Type B pancreatic cell (in vitro differentiated cells): ENCODE measurements at regions not wholly inside any gene's neighbourhood (a gene's known extent, or its start where the extent isn't known, plus 50 kb on each side); places are given as distances from the start of the nearest gene placed in this dataset.

Experiments
- DNase-seq: peaks from one replicate; pipeline ENCODE4 v3.0.0; 2021; ENCODE audit warnings: mixed read lengths; ENCODE audit not compliant: unreplicated experiment; ENCODE audit errors: extremely low spot score
- H3K27ac Mint-ChIP-seq: 2 replicates; pipeline ENCODE4 v1.8.0; 2021; ENCODE audit warnings: mild to moderate bottlenecking, mixed read lengths
- H3K27me3 Mint-ChIP-seq: 2 replicates; pipeline ENCODE4 v1.8.0; 2021; ENCODE audit warnings: mixed read lengths
- H3K36me3 Mint-ChIP-seq: 2 replicates; pipeline ENCODE4 v1.8.0; 2021; ENCODE audit warnings: mixed read lengths
- H3K4me1 Mint-ChIP-seq: one replicate; pipeline ENCODE4 v1.8.0; 2021; ENCODE audit warnings: mixed read lengths; ENCODE audit not compliant: unreplicated experiment
- H3K4me3 Mint-ChIP-seq: 2 replicates; pipeline ENCODE4 v1.8.0; 2021; ENCODE audit warnings: mild to moderate bottlenecking, mixed read lengths
- H3K9me3 Mint-ChIP-seq: 2 replicates; pipeline ENCODE4 v1.8.0; 2021; ENCODE audit warnings: mixed read lengths
- CTCF ChIP-seq: fragments of 200-600 bp; sonication (generic); conservative IDR thresholded peaks from 2 replicates; pipeline ENCODE4 v1.5.0; 2021; ENCODE audit warnings: antibody characterized with exemption, mild to moderate bottlenecking

DNA sequence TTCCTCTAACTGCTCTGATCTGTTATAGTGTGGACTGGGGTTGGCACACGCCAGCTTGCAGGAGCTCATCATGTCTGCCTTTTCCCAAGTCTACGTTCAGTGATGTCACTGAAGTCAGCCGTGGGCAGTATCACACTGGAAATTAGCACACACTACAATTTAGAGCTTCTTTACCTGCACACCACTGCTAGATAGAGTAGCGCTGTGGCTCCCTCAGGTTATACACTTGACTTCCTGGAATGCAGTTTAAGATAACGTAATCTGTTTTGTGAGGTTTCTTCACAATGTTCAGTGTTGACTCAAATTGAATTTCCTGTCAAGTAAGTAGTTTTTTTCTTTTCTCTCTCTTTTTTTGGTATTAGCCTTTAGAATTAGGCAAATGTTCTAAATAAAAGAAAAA, 487.2 kb downstream of the DCDC2C start:
- Mint-ChIP-seq H3K9me3 (peaks cover 10% of the 10 kb centered on the region), H3K4me1 (no peaks in the 10 kb centered on the region), H3K4me3 (no peak overlapping the region), H3K36me3 (peaks cover 3% of the 10 kb centered on the region), H3K27me3 (peaks cover 5% of the 10 kb centered on the region), H3K27ac (no peak overlapping the region)
- no peak for DNase-seq
- TF ChIP-seq CTCF: no peak

DNA sequence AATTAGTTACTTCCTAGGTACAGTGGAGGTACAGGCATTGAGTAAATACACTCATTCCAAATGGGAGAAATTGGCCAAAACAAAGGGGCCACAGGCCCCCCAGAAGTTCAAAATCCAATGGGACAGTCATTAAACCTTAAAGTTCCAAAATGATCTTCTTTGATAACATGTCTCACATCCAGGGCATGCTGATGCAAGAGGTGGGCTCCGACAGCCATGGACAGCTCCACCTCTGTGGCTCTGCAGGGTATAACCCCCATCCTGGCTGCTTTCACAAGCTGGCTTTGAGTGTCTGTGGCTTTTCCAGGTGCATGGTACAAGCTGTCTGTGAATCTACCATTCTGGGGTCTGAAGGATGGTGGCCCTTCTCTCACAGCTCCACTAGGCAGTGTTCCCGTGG, 488.7 kb downstream of the DCDC2C start:
- no peak overlapping the region for H3K4me3 Mint-ChIP-seq
- H3K9me3 Mint-ChIP-seq: peaks cover 10% of the 10 kb centered on the region
- no peaks in the 10 kb centered on the region for H3K4me1 Mint-ChIP-seq
- no peak for DNase-seq
- H3K36me3 Mint-ChIP-seq: peaks cover 3% of the 10 kb centered on the region
- peaks cover 5% of the 10 kb centered on the region for H3K27me3 Mint-ChIP-seq
- no peak for TF ChIP-seq CTCF
- H3K27ac Mint-ChIP-seq: no peak overlapping the region

- Mint-ChIP-seq H3K27me3 (peaks cover 3% of the 10 kb centered on the region), H3K9me3 (no peaks in the 10 kb centered on the region), H3K36me3 (no peaks in the 10 kb centered on the region), H3K27ac (no peak overlapping the region), H3K4me3 (no peak overlapping the region), H3K4me1 (no peaks in the 10 kb centered on the region)
- no peak for TF ChIP-seq CTCF
- no peak for DNase-seq
These were observed 511.2 kb downstream of the DCDC2C start for GRCh38 chr2:4214444-4215205.

- DNase-seq: no peak
- Mint-ChIP-seq H3K36me3 (no peaks in the 10 kb centered on the region), H3K9me3 (no peaks in the 10 kb centered on the region), H3K4me1 (no peaks in the 10 kb centered on the region), H3K27ac (no peak overlapping the region), H3K4me3 (no peak overlapping the region), H3K27me3 (peaks cover 3% of the 10 kb centered on the region)
- TF ChIP-seq CTCF: no peak
These were observed 514.4 kb downstream of the DCDC2C start for GRCh38 chr2:4217737-4218136.

GRCh38 chr2:4219101-4219500, 515.7 kb downstream of the DCDC2C start:
- H3K9me3 Mint-ChIP-seq: no peaks in the 10 kb centered on the region
- no peak for DNase-seq
- H3K27ac Mint-ChIP-seq: no peak overlapping the region
- H3K27me3 Mint-ChIP-seq: peaks cover 3% of the 10 kb centered on the region
- no peak overlapping the region for H3K4me3 Mint-ChIP-seq
- no peak for TF ChIP-seq CTCF
- H3K4me1 Mint-ChIP-seq: no peaks in the 10 kb centered on the region
- H3K36me3 Mint-ChIP-seq: no peaks in the 10 kb centered on the region
